HepG2 (cell line): ENCODE measurements at regions not wholly inside any gene's neighbourhood (a gene's known extent, or its start where the extent isn't known, plus 50 kb on each side); places are given as distances from the start of the nearest gene placed in this dataset.

ENCODE experiments used
- ATF2 ChIP-seq: sonication (generic); formaldehyde crosslinking; IDR thresholded peaks from 2 replicates; pipeline ENCODE4 v1.4.0; 2020; ENCODE audit warnings: missing genetic modification reagents
- EHMT2 ChIP-seq: fragments of 200-600 bp; sonication (generic); IDR thresholded peaks from 2 replicates; pipeline ENCODE4 v1.7.0; 2017; ENCODE audit warnings: antibody characterized with exemption, low read depth, low read length, borderline replicate concordance
- KLF12 ChIP-seq: sonication (generic); formaldehyde crosslinking; IDR thresholded peaks from 2 replicates; pipeline ENCODE4 v1.4.0; 2020; ENCODE audit warnings: missing genetic modification reagents, borderline replicate concordance
- POLR2A ChIP-seq, 2 experiments: IDR thresholded peaks; 2 replicates each; pipeline ENCODE4 v1.6.1; 2011; ENCODE audit warnings: low read depth in 2 of 2, low read length in 2 of 2, mild to moderate bottlenecking in 1 of 2, moderate library complexity in 1 of 2; ENCODE audit not compliant: insufficient read depth in 1 of 2
- TAF1 ChIP-seq: sonication (generic); formaldehyde crosslinking; IDR thresholded peaks from 2 replicates; pipeline ENCODE4 v1.4.0; 2020; ENCODE audit warnings: missing genetic modification reagents
- ZNF10 ChIP-seq: sonication (generic); formaldehyde crosslinking; IDR thresholded peaks from 2 replicates; pipeline ENCODE4 v1.4.0; 2020; ENCODE audit warnings: mild to moderate bottlenecking, low read depth, missing genetic modification reagents, borderline replicate concordance
- ZNF660 ChIP-seq: sonication (generic); formaldehyde crosslinking; IDR thresholded peaks from 2 replicates; pipeline ENCODE4 v1.5.1; 2020; ENCODE audit warnings: mild to moderate bottlenecking, low read depth, missing genetic modification reagents, borderline replicate concordance
- TF ChIP-seq, protein P1 (sequence below), 2 experiments: sonication (generic) in 1 of 2; formaldehyde crosslinking in 1 of 2; IDR thresholded peaks; 2 replicates each; pipeline versions ENCODE4 v1.5.1 to v1.6.1; 2011 to 2020; ENCODE audit warnings: borderline replicate concordance in 1 of 2, low read depth in 1 of 2, low read length in 1 of 2, mild to moderate bottlenecking in 1 of 2, missing genetic modification reagents in 1 of 2, moderate library complexity in 1 of 2
- TF ChIP-seq, protein P2 (sequence below): sonication (generic); formaldehyde crosslinking; conservative IDR thresholded peaks from 2 replicates; pipeline ENCODE4 v1.4.0; 2020; ENCODE audit warnings: missing genetic modification reagents

DNA sequence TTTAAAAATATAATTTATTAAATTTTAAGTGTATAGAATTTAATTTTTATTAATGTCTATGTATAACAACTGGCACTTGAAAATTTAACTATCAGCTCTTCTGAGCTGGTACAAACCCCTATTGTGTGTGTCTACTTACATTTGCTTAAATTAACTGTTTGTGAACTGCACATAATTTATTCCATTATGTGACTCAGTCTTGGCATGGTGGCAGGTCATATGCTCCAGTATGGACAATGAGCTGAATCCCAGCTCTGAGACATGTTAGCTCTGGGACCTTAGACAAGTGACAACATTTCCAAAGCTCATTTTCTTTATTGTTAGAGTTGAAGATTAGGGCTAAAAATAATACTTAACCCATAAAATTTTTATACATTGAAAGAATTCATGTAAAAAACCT lies 526.1 kb upstream of the MARCKS start:
- TF ChIP-seq ZNF660 (CRISPR knock-in tag) (no peak), ZNF10 (no peak), POLR2A (IDR thresholded peaks at IDR 0.05; ENCODE audit: insufficient read depth in 1 of 2, low read depth in 2 of 2, low read length in 2 of 2) (no peak), TAF1 (CRISPR knock-in tag) (no peak), KLF12 (CRISPR knock-in tag) (no peak), EHMT2 (no peak), ATF2 (CRISPR knock-in tag) (no peak)
- TF ChIP-seq, protein P1, sequence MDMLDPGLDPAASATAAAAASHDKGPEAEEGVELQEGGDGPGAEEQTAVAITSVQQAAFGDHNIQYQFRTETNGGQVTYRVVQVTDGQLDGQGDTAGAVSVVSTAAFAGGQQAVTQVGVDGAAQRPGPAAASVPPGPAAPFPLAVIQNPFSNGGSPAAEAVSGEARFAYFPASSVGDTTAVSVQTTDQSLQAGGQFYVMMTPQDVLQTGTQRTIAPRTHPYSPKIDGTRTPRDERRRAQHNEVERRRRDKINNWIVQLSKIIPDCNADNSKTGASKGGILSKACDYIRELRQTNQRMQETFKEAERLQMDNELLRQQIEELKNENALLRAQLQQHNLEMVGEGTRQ (IDR thresholded peaks at IDR 0.05; ENCODE audit: low read depth, low read length) = no peak
- TF ChIP-seq, protein P1 (CRISPR knock-in tag; IDR thresholded peaks at IDR 0.05; ENCODE audit: borderline replicate concordance) = no peak
- TF ChIP-seq, protein P2, sequence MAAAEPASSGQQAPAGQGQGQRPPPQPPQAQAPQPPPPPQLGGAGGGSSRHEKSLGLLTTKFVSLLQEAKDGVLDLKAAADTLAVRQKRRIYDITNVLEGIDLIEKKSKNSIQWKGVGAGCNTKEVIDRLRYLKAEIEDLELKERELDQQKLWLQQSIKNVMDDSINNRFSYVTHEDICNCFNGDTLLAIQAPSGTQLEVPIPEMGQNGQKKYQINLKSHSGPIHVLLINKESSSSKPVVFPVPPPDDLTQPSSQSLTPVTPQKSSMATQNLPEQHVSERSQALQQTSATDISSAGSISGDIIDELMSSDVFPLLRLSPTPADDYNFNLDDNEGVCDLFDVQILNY (CRISPR knock-in tag) = no peak
